GM20000 (cell line): ENCODE measurements at regions not wholly inside any gene's neighbourhood (a gene's known extent, or its start where the extent isn't known, plus 50 kb on each side); places are given as distances from the start of the nearest gene placed in this dataset.
"Not testable (repeated sequence)": the region's sequence is repeated elsewhere in the genome, so short reads cannot be mapped to it uniquely, and the experiment has no call there.

Experiments
- DNase-seq: peaks from one replicate; pipeline ENCODE4 v3.0.0; 2012; ENCODE audit warnings: low spot score
- CTCF ChIP-seq: IDR thresholded peaks from 2 replicates; pipeline ENCODE4 v1.5.1; 2012; ENCODE audit warnings: mild to moderate bottlenecking, control low read depth; ENCODE audit errors: extremely low read depth, missing control alignments

DNA sequence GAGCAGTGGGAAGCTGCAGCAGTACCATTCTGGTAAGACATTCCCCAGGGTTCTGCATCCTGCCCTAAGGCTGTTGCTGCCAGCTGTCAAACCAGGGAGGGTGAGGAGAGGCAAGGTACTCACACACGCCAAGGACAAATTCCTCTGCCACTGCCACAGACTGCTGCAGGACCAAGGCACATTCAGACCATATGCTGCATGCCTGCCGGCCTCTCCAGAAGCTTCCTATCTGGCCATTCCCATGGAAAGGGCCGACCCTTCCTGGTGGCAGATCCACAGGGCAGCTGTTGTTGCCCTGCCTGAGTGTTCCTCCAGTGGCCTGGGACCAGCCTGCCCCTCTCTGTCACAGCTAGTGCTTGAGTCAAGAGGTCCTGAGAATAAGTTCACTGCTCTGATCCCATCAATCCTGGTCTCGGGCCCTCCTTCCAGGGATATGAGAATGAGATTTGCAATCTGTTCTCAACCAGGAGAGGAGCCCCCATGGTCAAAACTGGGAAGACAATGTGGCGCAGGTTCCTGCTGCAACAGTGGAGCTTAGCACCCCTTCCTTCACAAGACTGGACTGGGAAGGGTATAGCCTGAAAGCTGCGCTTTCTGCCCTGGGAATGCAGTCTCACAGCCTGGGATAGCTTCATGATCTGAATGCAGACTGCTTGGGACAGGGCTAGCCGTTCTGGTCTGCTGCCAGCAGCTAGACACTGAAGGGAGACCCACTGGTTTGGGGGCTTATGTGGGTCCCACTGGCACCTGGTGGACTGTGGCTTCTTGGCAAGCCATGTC is 342.5 kb upstream of the NDST3 start:
- no peak for DNase-seq
- no peak for TF ChIP-seq CTCF

- TF ChIP-seq CTCF, result no peak
- no peak for DNase-seq
Measured at GRCh38 chr4:117692538-117692937, 341.7 kb upstream of the NDST3 start.

DNA sequence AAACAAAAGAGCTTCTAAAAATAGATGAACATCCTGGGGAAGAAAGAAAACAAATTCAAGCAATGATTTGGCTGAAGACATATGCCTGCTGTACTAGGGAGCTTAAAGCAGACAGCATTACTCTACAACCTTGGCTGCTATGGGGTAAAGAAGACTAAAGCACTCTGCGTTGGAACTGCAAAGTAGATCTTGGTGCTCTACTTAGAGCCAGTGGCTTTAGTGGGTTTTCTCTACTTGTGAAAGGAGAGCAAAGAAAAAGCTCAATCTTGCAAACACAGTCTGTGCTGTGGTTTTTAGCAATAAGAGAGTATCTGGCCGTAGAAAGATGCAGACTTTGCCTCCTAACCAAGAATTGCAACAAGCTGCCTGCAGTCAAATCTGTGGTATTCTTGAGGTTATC is 334.7 kb upstream of the NDST3 start:
- DNase-seq, result no peak
- TF ChIP-seq CTCF, result no peak

DNA sequence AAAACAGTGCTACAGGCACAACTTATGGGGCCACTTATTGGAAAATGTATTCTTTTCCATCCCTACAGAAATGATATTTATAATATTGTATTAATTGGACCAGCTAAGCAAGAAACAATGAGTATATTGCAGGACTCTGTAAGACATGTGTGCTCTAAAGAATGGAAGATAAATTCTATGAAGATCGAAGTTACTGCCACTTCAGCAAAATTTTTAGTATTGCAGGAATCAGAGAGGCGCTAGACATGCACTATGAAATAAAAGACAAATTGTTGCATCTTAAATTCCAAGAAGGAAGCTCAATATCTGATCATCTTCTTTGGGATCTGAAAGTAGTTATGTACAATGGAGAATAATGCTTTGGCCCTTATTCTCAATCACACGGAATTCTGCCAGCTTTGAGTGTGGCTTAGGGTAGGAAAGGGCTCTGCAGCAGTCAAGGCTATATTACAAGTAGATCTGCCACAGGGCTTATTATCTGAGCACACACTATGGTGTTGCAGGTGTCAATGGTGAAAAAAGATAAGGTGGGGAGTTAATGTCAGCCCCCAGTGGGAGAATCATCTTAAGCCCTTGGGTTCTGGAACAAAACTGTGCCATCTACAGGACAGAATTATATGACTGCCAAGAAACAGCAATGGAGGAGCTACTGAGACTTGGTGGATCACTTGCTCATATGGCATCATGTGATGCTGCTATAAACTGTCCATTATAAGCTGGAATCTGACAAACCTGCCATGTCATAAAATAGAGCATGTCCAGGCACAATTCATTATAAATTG is 334.0 kb upstream of the NDST3 start:
- DNase-seq, result peak; percentile 4
- TF ChIP-seq CTCF, result peak; percentile 24

GRCh38 chr4:117702353-117702752 is 331.9 kb upstream of the NDST3 start:
- DNase-seq, result no peak
- no peak for TF ChIP-seq CTCF

DNA sequence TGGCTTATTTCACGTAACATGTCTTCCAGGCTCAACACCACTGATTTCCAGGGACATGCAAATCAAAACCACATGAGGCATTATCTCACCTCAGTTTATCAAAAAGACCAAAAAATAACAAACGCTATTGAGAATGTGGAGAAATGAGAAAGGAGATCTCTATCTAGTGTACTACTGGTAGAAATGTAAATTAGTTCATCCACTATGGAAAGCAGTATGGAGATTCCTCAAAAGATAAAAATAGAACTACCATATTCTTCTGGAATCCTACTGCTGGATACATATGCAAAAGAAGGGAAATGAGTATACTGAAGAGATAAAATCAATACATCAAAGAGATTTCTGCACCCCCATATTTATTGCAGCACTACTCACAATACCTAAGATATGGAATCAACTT is 329.6 kb upstream of the NDST3 start:
- TF ChIP-seq CTCF, result no peak
- no peak for DNase-seq

GRCh38 chr4:117740736-117741135 is 293.6 kb upstream of the NDST3 start:
- DNase-seq, result no peak
- TF ChIP-seq CTCF, result no peak

DNA sequence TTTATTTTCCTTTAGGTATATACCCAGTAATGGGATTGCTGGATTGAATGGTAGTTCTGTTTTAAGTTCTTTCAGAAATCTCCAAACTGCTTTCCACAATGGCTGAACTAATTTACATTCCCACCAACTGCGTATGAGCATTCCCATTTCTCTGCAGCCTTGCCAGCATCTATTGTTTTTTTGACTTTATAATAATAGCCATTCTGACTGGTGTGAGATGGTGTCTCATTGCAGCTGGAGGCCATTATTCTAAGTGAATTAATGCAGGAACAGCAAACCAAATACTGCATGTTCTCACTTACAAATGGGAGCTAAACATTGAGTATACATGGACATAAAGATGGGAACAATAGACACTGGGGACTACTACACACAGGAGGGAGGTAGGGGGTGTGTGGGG is 288.9 kb upstream of the NDST3 start:
- DNase-seq, result not testable (repeated sequence)
